Fibroblast of skin of back (primary cell): ENCODE measurements at regions not wholly inside any gene's neighbourhood (a gene's known extent, or its start where the extent isn't known, plus 50 kb on each side); places are given as distances from the start of the nearest gene placed in this dataset.
"Not testable (repeated sequence)": the region's sequence is repeated elsewhere in the genome, so short reads cannot be mapped to it uniquely, and the experiment has no call there.

Experiments used
- DNase-seq: peaks from one replicate; pipeline ENCODE4 v3.0.0-alpha.2; 2013

DNA sequence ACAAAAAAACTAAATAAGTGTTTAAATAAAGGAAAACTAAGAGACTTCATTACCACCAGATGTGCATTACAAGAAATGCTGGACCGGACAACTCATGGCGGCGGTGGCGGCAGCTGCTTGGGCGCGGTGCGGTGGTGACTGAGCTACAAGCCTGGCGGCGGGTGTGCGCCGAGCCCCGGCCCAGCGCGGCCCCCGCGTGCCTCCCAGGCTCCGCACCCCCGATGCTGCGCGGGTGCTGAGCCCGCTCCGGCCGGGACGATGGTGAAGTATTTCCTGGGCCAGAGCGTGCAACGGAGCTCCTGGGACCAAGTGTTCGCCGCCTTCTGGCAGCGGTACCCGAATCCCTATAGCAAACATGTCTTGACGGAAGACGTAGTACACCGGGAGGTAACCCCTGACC, 52.2 kb upstream of the RCOR3 start:
- no peak for DNase-seq

DNA sequence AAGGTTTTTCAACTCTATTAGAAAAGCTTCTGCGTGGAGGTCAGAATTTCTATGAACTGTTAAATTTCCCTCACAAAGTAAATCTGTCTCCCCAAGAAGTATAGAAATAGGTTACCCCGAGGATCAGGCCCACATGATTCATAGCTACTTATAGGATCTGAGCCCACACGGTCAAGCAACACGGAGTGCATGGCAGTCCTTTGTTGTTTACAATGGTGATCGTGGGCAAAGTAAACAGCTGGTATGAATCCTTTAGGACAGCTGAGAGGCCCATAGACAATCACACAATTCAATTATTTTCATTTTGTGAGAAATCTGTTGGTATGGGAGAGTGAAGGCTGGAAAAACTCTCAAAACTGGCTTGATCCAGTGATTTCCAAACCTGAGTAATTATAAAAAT, 58.9 kb upstream of the RCOR3 start:
- DNase-seq, result no peak

DNA sequence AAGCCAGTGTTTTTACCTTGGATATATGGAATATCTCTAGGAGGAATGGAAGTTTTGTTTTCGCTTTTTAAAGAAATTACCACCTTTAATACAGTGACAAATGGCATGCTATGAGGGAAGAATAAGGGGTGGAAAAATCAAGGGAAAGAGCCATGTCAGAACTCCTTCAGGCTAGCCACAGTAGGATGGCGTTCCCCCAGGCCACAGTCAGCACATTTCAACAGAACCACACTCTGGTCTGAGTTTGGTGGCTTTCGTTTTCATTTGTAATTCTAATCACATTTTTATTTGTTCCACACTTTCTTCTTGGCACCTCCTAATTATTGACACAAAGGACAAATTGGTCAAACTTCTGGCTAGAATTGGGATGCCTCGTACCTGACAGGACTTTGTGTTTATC, 60.3 kb upstream of the RCOR3 start:
- DNase-seq, result no peak

DNA sequence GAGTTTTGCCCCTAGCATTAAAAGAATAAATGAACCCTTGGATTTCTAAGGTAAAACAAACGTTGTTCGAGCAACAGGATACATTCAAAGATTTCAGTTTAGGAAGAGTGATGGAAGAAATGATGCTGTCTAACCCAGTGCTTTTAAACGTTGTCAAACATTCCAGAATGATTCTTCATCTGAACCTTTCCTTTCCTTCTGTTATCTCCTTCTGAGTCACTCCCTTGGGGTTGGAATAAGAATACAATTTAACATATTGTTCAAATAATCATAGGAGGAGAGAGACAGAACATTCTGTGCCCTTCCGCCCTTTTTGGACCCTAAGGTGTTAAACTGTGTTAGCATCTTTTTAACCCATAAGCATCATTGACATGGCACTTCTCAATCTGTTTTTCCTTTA, 61.1 kb upstream of the RCOR3 start:
- peak; percentile 64 for DNase-seq

DNA sequence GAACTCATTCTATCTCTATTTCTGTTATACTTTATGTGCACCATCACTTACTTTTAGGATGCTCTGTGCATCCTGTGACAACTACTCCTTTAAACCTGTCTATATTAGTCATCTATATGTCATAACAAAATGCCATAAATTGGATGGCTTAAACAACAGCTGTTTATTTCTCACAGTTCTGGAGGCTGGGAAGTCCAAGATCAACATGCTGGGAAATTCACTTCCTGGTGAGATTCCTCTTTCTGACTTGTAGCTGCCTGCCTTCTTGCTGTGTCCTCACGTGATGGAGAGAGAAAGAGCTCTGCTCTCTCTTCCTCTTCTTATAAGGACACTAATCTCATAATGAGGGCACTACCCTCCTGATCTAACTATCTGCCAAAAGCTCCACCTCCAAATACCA, 62.3 kb upstream of the RCOR3 start:
- DNase-seq, result no peak

DNA sequence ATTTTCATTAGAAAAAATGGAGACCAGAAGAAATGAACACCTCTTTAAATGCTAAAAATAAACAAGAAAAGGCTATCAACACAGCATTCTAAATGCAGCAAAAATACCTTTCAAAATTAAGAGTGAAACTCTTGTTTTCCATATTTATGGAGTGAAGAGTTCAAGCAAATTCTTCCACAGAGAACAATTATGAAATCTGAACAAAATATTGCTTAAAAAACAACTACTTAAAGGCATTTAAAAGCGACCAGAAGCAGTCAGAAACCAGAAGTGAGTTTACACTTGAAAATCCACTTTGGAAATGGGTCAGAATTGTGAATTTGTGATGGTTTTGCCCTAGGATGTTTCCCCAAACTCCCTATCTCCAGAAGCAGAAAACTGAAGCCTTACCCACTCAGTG, 60.9 kb upstream of the KCNH1 start:
- DNase-seq, result no peak

DNA sequence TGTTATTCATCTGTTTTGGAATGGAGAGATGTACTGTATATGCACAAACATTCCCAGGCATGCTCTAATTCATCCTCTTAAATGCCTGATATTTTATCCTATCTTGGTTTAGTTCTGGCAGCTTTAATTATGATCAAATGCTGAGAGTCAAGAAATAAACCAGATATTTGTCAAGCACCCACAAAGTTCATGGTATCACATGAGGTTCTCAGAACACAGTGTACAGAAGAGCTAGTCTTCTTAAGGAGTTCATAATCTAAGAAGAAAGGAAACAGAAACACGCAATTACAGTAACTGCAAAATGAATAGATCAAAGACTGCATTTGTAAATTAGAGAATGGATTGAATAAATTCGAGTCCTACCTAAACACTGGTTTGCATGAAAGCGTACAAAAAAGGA, 58.3 kb upstream of the KCNH1 start:
- DNase-seq, result no peak

DNA sequence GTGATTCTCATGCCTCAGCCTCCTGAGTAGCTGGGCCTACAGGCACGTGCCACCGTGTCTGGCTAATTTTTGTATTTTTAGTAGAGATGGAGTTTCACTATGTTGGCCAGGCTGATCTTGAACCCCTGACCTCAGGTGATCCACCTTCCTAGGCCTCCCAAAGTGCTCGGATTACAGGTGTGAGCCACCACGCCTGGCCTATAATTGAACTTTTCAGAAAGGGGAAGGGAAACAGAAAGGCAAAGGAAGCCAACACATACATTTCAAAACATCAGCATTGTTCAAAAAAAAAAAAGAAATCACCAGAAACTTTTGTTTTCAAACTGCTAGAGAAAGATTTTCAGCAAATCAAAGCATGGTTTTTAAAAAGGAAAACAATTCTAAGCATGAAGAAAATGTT, 54.8 kb upstream of the KCNH1 start:
- not testable (repeated sequence) for DNase-seq

DNA sequence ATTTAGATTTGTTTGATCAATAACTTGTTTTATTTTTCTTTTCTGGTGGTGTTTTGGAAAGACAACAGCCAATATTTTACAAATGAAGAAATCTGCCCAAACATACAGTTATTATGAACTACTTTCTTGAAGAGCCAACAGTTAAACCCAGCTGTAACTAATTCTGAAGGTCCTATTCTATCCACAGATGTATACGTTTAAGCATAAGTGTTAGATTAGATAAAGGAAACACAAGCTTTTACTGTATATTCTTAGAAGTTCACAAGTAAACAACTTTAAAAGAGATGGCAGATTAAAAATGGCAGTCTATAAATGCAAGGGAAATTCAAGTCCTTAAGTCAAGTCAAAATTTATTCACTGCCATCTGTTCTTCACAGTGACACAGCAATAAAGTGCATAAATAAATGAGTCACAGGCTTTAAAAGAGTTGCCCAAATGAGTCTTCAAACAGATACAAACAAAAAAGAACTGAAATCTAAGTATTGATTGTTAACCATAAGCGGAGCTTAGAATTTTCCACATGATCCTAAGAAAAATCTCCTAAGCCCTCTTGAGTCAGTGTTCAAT, 49.9 kb upstream of the KCNH1 start:
- no peak for DNase-seq
